GM18870 (cell line): ENCODE measurements at regions not wholly inside any gene's neighbourhood (a gene's known extent, or its start where the extent isn't known, plus 50 kb on each side); places are given as distances from the start of the nearest gene placed in this dataset.

ENCODE experiments used
- ATAC-seq: cut with Tn5 transposase; IDR thresholded peaks from one replicate; pipeline ENCODE4 v1.9.1; 2021; ENCODE audit warnings: moderate library complexity; ENCODE audit not compliant: unreplicated experiment

DNA sequence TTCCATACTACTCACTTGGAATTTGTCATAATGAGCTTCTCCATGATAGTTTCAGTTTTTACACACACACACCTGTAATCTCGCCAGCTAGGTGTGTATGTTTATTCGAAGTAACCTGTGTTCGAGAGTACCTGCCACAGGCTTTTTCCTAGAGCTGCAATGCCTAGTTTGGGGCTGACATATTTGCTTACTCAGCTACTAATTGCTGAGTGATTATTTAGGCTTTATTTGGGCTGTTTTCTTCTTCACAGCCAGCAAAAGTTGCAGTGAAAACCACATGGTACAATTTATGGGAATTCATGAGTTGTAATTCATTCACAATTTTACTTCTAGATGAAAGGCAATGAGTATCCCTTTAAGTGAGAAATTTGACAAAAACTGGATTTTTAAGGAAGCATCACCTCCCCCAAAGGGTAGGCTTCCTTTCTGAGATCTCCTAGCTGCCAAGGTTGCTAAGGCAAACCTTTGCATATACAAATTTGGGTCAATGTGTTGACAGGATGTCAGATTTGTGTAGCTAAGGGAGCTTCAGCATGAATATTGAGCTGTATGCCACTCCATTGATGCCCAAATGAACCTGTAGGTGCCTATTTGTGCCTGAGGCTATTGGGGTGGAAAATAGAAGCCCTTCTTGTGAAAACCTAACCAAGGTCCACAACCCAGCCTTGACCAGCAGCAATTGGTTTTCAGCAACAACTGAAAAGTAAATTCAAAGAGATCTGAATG lies 108.7 kb upstream of the OTX2 start:
- no peak for ATAC-seq

DNA sequence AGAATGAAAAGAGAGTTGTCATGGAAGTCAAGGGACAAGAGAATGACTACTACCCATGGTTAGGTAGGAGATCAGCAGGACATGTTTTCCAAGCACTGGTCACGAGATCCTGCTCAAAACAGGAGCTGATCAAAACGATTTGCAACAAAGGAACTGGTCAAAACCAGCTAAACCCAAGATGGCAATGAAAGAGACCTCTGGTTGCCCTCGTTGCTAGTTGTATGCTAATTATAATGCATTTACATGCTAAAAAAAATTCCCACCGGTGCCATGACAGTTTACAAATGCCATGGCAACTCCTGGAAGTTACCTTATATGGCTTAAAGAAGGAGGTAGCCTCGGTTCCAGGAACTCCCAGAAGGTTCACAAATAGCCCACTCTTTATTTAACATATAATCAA lies 95.0 kb upstream of the OTX2 start:
- no peak for ATAC-seq

DNA sequence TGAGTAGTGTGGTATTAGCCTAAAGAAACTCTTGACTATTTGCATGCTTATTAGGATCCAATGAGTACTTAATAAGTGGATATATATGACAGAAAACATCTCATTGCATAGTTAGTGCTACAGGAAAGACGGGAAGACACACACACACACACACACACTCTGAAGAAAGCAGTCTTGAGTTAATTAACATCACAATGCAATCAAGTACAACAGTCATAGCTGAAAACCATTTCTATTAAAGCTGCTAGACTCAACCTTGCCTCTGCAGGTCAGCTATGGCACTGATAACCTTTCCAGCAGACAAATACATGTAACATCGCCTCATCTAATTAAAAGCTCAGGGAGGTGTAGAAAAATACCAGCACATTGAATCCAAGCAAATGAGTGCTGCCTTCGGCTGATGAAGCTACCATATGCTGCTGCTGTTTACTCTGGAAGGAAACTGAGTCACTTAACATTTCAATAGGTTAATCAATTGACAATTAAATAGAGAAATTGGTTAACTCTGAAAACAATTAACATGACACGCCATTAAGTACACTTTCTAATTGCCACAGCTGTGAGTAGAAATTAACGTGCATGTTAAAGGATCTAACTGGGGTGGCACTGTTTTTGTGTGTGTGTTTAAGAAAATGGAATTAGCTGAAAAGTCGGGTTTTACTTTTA lies 93.2 kb upstream of the OTX2 start:
- ATAC-seq = no peak

DNA sequence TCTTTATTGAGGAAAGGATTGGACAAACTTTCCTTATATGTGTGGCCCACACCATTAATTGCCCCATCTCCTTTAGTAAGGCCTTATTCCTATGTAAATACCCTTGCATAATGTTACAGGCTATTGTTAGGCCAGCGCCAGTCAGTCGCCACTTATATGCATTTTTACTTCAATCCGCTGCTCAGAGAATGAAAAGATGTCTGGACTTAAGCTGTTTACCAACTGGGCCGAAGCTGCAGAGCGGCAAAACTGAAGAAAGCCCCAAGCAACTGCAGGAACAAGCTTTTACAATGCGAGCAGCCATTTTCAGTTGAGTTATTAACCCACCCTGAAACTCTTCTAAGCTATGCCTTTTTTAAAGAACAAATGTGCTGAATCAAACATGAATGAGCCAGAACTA lies 92.1 kb upstream of the OTX2 start:
- no peak for ATAC-seq

DNA sequence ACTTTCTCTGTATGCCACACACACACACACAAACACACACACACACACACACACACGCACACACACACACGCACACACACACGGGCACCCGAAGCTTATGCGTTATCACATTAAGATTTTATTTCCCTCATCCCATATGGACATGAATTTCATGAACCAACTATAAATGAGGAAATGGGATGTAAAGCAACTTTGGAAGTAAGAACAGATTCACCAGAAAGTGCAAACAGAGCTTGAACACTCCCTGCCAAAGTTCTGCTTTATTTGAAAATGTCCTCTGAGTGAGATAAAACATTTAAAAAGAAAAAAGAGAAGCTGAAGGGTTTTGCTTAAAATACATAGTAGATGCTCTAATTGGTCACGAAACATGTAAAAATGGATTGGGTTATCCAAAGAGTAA lies 90.4 kb upstream of the OTX2 start:
- no peak for ATAC-seq

DNA sequence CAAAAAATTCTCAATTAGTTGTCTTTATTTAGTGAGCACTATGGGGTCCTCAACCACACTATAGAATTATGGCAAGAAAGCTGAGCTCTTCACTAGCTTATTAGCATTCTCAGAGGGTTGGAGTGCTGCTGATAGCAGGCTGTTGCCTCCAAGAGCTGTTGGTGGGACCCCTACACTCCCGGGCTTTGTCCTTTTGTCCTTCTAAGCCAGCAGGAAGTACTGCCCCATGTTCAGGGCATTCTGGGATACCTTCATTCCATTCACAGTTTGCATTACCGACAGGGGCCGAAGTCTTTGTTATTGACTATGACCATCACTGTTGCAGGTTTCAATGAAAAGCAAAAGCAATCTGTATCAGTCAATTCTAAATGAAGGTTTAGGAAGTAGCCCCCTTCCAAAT lies 89.5 kb upstream of the OTX2 start:
- no peak for ATAC-seq

DNA sequence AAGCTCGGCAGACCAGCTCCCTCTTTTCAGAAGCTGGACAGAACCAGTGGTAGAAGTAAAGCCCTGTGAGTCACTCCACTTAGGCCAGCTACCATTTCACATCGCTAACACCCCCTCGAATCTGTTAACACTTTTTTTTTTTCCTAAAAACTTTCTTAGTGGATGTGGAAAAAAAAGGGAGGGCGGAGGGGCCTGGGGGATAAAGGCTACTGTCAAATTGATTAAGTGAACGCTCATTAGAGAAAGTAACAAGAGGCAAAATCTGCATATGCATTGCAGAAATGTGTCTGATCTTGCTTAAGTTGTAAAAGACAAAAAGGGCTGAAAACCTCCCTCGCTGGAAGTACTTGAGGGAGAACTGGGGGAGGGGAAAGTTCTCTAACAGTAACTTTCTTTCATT lies 86.6 kb upstream of the OTX2 start:
- no peak for ATAC-seq

DNA sequence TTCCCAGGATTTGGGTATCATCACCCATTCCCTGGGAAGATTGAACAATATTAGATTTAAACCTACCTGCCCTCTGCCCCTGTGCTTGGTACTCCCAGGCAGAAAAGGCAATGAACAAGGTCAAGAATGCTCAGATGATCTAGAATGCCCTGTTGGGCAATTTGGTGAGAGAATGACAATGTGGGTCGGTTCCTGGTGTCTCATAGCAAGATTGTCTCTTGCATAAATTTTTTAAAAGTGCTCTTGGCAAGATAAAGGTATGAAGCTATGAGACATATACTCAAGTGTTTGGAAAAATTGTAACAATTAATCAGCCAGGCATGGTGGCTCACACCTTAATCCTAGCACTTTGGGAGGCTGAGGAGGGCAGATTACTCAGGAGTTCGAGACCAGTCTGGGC lies 86.0 kb upstream of the OTX2 start:
- ATAC-seq = no peak

DNA sequence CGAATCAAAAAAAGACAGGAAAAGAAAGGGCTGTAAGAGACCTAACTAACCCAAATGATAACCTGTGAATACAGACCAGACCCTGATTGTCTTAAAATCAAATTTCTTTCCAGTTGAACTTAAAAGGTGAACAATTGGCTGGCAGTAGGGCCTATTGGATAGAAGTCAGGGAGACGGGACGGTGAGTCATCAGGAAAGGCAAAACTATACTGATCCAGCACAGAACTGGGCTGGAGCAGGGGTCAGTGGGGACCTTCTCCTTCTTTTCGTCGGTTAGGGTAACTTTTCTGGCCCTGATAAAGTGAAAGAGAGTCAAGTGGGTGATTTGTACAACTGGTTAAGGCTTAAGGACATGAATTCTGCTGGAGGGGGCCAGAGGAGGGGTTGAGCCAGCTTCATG lies 84.9 kb upstream of the OTX2 start:
- no peak for ATAC-seq

DNA sequence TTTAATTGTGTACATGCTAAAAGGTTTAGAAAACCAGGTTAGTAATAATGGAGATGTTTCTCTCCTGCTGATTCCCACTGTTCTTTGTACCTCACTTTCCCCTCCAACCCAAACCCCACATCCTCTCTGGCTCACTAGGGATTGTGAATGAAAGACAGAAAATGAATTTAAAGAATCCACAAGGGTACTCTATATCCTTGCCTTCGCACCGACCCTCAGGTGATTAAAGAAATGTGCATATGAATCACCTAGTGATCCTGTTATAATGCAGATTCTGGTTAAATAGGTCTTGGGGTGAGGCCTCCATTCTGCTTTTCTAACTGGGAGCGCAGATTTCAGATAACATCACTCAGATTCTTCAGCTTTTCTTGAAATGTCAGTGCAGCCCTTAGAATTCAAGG lies 84.3 kb upstream of the OTX2 start:
- no peak for ATAC-seq

DNA sequence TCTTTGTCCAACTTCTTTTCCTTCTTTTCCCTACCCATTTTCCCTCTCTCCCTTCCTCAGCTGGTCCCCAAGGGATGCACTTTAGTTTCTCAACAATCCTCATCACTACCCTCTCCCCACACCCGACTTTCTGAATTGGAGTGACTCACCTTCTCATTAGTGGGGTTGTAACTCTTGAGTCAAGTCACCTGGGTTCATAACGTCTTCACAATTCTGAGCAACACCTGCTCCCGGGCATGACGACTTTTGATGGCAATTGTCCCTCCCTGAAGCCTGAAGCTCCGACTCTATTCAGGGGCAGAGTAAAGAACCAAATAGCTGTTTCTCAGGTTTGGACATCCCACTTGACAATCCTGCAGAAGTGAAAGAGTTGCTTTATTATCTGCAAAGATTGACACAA lies 82.7 kb upstream of the OTX2 start:
- ATAC-seq = no peak

DNA sequence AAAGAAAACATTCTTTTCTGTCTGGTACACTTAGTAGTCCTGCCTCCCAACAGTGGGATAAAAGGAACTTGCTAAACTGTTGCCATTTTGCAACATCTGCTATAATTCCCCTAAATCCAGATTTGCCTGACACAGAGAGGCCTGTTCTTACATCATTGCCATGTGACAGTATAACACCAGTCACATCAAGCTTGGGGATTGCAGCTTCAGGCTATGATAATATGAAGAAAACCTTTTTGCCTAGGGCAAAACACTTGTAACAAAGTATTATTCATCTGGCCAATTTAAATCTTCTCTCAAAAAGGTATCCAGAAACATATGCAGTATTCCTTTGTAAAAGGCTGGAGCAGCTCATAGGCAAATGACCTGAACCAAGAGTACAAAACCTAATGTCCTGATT lies 80.9 kb upstream of the OTX2 start:
- ATAC-seq = no peak

DNA sequence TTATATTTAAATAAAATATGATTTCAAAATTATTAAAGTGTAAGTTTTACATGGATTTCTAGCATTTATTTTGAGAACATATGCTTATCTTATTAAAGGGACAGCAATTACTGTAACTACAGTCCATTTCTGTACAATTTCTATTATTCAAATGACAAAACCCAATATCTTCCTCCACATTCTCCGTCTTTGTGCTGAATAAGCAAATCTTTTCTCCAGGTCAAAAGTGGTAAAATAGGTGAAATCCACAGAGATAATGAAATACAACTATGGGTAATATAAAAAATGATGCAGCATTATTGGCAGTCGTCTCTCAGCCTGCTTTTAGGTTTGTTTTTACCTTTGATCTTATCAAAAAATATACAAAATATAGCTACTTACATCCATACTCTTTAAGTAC lies 79.4 kb upstream of the OTX2 start:
- no peak for ATAC-seq

DNA sequence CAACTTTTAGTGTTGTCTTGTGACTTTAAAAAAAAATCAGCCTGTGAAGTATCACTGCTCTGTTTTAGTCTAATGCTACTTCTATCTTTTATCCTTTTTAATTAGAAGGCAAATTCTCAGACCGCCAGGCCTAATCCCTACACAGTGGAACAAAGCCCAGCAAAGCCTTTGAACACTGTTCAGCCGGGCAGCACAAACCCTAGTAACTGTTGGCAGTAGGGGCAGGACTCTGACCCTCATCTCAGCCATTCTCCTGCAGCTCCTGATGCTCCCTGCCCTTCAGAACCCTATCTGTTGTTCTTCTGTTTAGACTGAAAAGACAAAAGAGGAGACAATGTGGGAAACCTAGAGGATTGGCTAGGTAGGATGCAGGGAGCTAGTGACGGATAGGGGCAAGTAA lies 78.0 kb upstream of the OTX2 start:
- no peak for ATAC-seq

DNA sequence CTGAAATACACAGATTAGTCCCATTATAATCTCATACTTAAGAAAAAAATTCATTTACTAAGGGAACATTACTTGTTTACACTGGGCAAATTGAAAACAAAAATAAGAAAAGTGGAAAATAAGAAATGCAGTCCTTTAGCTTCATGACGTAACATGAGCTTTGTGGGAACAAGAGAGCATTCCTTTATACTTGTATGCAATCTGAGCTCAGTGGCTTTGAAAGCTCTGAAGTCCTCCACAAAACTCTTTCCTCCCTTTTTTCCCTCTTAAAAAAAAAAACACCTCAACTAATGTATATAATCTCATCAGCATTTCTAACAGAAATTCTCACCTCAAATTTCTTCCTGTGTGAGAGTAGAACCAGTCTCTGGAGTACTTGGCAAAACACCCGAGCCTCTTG lies 76.9 kb upstream of the OTX2 start:
- ATAC-seq = no peak

DNA sequence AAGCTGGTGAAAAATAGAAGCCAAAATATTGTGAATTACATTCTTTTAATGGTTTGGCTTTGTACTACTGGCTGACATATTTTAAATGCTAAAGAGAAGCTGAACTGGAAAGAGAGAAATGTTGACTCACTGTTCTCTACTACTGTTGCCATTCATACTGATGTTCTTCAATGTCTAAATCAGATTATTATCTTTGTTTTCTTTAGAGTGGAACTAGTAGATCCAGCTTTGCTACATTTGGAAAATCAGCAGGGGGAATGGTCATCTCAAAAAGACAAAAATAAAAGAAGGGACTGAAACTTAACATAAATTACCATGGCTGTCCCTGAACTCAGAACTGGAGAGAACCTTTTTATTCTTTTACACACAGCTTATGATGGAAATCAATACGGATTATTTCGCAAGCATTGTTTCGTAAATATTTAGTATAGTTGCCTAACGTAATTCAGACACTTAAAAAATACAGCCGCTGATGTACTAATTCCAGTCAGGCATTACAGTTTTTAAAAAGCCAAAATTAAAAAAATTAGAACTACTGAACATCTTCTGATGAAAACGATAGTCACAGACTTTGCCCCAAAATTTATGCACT lies 76.3 kb upstream of the OTX2 start:
- ATAC-seq = no peak

DNA sequence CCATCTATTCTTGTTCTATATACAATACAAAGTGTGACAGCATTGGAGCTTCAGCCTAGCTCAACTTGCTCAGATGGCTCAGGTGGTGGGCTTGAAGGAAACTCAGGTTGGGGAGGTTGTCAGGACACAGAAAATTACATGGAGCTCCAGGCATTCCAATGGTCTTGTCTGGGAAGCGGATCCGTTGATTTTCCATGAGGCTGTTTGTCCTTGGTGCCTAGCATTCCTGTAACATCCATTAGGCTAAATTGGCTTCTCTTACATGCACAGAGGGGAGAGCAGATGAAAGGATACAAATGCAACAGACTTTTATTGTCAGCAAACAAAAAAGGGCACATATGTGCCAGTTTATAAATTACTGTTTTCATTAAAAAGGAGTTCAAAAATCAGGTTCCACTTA lies 75.5 kb upstream of the OTX2 start:
- ATAC-seq = no peak

DNA sequence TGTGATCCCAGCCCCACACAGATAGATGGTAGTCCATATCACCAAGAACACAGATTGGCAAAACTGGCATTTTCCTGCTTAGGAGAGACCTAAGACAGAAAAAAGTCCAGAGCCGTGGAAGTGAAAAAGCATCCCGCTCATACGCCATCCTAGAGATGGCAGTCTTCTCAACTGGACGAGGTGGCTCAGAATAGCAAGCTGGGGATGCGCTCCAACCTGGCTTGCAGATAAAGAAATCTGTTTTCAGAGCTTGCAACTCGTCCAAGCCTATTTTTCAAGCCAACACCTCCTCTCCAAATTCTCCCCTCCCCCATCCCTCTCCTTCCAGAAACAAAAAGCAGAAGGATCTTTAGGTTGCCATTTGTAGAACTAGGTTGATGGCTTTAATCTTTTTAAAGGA lies 74.3 kb upstream of the OTX2 start:
- ATAC-seq = no peak

DNA sequence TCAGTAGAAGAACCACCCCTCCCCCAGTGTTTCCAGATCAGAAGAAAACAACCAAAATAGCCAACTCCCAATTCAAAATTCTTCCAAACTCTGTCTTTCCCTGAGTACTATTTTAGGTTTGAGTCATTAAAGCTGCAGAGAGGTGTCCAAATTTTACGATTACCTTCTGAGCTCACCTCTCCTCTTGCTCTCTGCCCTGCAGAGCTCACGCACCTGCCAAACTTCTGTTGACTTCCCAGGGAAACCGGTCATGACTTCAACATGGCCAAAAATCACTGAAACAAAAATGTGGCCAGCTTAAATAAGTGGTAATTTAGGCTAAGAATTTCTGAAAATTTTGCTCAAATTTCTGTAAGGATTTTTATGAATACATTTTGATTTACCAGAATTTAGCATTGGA lies 70.9 kb upstream of the OTX2 start:
- no peak for ATAC-seq

DNA sequence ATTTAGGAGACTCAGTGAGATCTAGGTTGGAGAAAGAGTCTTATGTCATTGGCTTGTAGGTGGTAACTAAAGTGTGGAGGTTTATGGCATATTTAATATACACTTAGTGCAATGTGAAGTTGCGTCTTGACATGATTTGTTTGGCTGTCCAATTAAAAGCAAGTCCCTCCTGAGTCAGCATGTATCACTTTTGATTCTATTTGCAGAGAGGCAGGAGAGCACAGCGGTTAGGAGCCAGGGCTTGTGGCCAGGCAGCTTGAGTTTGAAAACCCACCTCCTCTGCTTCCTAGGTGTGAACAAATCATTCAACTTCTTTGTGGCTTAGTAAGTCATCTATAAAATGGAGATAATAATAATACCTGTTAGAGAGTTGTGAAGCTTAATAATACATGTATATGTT lies 68.5 kb upstream of the OTX2 start:
- ATAC-seq = no peak

DNA sequence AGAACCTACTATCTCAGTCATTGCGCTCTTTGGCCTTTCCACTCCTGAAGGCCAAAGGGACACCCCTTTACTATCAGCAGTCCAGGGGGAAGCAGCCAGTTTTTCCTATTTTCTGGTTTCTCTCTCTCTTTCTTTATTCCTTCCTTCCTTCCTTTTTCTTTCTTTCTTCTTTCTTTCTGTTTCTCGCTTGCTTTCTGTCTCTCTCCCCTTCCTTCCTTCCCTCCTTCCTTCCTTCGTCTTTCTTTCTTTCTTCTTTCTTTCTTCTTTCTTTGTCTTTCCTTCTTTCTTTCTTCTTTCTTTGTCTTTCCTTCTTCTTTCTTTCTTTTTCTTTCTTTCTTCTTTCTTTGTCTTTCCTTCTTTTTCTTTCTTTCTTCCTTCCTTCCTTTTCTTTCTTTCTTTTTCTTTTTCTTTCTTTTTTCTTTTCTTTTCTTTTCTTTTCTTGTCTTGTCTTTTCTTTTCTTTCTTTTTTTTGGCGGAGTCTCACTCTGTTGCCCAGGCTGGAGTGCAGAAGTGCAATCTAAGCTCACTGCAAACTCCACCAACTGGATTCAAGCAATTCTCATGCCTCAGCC lies 64.9 kb upstream of the OTX2 start:
- no peak for ATAC-seq

DNA sequence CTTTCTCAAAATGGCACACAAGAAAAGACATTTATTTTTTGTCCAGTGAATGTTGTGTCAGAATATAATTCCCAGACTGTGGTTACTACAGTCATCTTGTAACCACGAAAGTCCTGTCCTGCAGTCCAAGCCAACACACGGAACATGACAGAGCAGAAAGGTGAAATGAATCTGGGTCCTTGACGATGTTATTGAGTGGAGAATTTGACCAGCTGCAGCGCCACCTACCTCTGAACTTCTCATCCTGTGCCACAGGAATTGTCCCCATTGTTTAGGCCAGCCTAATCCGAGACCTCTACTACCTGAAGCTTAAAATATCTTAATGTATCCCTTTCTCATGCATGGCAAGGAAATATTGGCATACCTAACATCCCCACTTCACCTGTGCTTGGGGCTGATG lies 64.1 kb upstream of the OTX2 start:
- ATAC-seq = no peak
